Nephron progenitor cell (in vitro differentiated cells): ENCODE measurements at regions not wholly inside any gene's neighbourhood (a gene's known extent, or its start where the extent isn't known, plus 50 kb on each side); places are given as distances from the start of the nearest gene placed in this dataset.

ENCODE experiments used
- DNase-seq: peaks from one replicate; pipeline ENCODE4 v3.0.0; 2021
- H3K27ac Mint-ChIP-seq: 2 replicates; pipeline ENCODE4 v1.8.0; 2021; ENCODE audit warnings: mild to moderate bottlenecking, moderate library complexity, mixed read lengths
- H3K27me3 Mint-ChIP-seq: 2 replicates; pipeline ENCODE4 v1.8.0; 2021; ENCODE audit warnings: mild to moderate bottlenecking, low read depth, mixed read lengths; ENCODE audit not compliant: poor library complexity
- H3K36me3 Mint-ChIP-seq: 2 replicates; pipeline ENCODE4 v1.8.0; 2021; ENCODE audit warnings: low read depth, mixed read lengths
- H3K4me1 Mint-ChIP-seq: 2 replicates; pipeline ENCODE4 v1.8.0; 2021; ENCODE audit warnings: mixed read lengths
- H3K4me3 Mint-ChIP-seq: 2 replicates; pipeline ENCODE4 v1.8.0; 2021; ENCODE audit warnings: mild to moderate bottlenecking, moderate library complexity, mixed read lengths
- H3K9me3 Mint-ChIP-seq: 2 replicates; pipeline ENCODE4 v1.8.0; 2021; ENCODE audit warnings: mild to moderate bottlenecking, moderate library complexity, mixed read lengths
- TF ChIP-seq, protein P1 (sequence below): fragments of 200-600 bp; sonication (generic); IDR thresholded peaks from 2 replicates; pipeline ENCODE4 v1.5.0; 2021; ENCODE audit warnings: antibody characterized with exemption

DNA sequence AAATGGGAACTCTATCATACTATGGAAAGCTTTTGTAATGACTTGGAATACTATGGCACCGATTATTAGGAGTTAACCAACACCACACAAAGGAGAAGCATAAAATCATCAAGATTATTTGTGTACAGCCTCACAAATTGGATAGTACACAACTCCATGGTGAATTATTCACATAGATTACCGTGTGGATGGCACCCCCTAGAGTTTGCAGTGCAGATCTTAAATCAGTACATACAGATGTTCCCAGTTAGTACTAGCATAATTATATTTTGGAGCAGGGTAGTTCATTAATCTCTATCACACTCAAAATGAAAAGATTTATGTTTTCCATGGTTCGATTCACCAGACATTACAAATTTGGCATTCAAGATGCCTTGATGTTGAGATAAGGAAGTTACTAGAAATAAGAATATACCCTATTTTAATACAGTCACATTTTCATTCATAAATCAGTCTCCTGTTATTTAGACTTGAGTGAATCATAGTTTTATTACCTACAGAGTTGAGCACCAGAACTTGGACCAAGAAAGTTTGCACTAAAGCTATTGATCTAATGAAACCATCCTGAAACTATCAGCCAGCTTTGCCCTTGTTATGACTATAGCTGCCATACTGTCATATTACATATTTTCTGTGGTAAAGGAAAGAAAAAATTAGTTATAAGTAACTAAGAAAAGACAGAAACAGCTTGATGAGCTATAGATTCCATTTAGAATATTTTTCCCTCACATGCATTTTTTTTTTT, 531.8 kb downstream of the GLUD2 start:
- H3K9me3 Mint-ChIP-seq, result peaks cover 7% of the 10 kb centered on the region
- no peak overlapping the region for H3K27ac Mint-ChIP-seq
- no peak overlapping the region for H3K4me3 Mint-ChIP-seq
- TF ChIP-seq, protein P1, sequence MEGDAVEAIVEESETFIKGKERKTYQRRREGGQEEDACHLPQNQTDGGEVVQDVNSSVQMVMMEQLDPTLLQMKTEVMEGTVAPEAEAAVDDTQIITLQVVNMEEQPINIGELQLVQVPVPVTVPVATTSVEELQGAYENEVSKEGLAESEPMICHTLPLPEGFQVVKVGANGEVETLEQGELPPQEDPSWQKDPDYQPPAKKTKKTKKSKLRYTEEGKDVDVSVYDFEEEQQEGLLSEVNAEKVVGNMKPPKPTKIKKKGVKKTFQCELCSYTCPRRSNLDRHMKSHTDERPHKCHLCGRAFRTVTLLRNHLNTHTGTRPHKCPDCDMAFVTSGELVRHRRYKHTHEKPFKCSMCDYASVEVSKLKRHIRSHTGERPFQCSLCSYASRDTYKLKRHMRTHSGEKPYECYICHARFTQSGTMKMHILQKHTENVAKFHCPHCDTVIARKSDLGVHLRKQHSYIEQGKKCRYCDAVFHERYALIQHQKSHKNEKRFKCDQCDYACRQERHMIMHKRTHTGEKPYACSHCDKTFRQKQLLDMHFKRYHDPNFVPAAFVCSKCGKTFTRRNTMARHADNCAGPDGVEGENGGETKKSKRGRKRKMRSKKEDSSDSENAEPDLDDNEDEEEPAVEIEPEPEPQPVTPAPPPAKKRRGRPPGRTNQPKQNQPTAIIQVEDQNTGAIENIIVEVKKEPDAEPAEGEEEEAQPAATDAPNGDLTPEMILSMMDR, result no peak
- peak; percentile 12 for DNase-seq
- no peaks in the 10 kb centered on the region for H3K27me3 Mint-ChIP-seq
- H3K4me1 Mint-ChIP-seq, result no peaks in the 10 kb centered on the region
- no peaks in the 10 kb centered on the region for H3K36me3 Mint-ChIP-seq

DNA sequence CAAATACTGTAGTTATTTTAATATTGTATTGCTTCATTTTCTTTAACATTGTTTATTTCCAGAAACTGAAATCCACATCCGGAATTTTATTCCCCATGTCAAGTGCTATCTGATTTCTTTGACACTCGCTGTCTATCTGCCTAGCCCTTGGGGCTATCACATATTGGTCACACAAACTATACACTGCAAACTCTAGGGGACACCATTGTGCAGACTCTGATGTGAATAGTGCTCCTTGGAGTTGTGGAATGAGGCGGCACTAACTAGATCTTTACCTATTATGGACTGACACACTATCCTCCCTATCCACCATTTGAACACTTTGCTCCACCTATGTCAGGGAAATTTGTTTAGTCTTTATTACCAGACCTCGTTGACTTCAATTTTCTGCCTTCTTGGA, 534.5 kb downstream of the GLUD2 start:
- TF ChIP-seq, protein P1, result no peak

DNA sequence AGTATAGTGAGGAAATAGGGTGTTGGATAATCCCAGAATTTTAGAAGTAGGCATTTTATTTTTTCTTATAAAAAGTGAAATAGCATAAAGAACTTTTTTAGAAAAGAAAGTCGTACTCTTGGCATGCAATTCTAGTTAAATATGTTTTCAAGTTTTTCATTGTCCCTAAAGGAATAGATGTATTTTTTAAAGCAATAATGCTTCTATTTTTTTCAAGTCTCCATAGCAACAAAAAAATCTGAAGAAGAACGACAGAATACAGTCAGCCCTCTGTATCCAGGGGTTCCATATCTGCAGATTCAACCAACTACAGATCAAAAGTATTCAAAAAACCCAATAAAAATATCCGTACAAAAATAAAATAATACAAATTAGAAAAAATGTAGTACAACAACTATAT, 538.2 kb downstream of the GLUD2 start:
- Mint-ChIP-seq H3K4me1 (no peaks in the 10 kb centered on the region), H3K4me3 (no peak overlapping the region), H3K27me3 (no peaks in the 10 kb centered on the region), H3K36me3 (no peaks in the 10 kb centered on the region), H3K9me3 (peaks cover 22% of the 10 kb centered on the region), H3K27ac (no peak overlapping the region)
- no peak for DNase-seq
- TF ChIP-seq, protein P1, result no peak

More for the DNA sequence above, 534.5 kb downstream of the GLUD2 start:
- Mint-ChIP-seq H3K4me3 (no peak overlapping the region), H3K27ac (no peak overlapping the region), H3K4me1 (no peaks in the 10 kb centered on the region), H3K27me3 (no peaks in the 10 kb centered on the region), H3K9me3 (peaks cover 7% of the 10 kb centered on the region), H3K36me3 (no peaks in the 10 kb centered on the region)
- no peak for DNase-seq

DNA sequence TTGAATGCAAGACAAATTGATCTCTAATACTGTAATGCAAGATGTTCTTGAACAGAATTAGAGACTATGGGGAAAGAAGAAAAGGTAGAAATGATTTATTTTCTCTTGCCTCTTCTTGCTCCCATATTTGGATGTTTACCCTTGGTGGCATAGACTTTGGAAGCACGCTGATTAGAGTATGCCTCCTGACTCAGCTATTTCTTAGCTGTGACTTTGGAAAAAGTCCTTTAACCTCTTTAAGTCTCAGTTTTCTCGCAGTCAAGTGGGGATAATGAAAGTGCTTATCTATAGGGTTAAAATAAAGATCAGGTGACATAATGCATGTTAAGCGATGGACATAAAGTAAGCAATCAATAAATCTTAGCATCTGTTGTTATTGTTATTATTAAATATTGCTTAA, 545.5 kb downstream of the GLUD2 start:
- no peaks in the 10 kb centered on the region for H3K36me3 Mint-ChIP-seq
- no peak for DNase-seq
- H3K9me3 Mint-ChIP-seq, result peaks cover 24% of the 10 kb centered on the region
- H3K4me1 Mint-ChIP-seq, result no peaks in the 10 kb centered on the region
- H3K27ac Mint-ChIP-seq, result no peak overlapping the region
- H3K4me3 Mint-ChIP-seq, result no peak overlapping the region
- H3K27me3 Mint-ChIP-seq, result no peaks in the 10 kb centered on the region
- TF ChIP-seq, protein P1, result no peak

DNA sequence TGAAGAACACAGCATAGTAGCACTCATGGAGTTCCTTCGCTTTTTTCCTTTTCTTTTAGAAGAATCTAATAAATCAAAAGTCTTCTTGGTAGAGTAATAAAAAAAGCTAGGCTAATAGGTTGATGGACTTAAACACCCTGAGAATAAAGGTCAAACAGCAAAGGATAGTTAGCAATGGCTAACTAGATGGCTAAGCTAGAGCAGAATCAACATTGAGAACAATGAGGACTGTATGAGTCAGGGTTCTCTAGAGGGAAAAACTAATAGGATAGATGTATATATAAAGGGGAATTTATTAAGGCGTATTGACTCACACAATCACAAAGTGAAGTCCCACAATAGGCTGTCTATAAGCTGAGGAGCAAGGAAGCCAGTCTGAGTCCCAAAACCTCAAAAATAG, 550.9 kb downstream of the GLUD2 start:
- H3K27me3 Mint-ChIP-seq, result no peaks in the 10 kb centered on the region
- no peaks in the 10 kb centered on the region for H3K36me3 Mint-ChIP-seq
- H3K4me3 Mint-ChIP-seq, result no peak overlapping the region
- TF ChIP-seq, protein P1, result no peak
- peaks cover 35% of the 10 kb centered on the region for H3K9me3 Mint-ChIP-seq
- H3K27ac Mint-ChIP-seq, result no peak overlapping the region
- no peak for DNase-seq
- H3K4me1 Mint-ChIP-seq, result no peaks in the 10 kb centered on the region

DNA sequence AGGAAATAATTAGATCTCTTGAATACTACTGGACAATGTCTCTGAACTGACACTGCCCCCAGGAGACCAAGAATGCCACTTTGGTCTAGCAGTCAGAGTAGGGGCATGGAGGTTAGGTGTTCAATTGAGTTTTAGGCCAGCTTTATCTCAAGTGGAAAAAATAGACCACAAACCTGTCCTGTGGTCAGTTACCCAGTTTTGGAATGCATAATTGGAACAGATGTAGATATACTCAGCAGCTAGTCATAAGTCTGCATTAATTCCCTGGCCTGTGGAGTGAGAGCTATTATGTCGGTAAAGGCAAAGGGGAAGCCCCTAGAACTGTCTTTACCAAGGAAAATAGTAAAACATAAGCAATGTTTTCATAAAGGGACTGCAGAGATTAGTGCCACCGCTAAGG, 587.7 kb downstream of the GLUD2 start:
- TF ChIP-seq, protein P1, result no peak
- Mint-ChIP-seq H3K9me3 (peaks cover 14% of the 10 kb centered on the region), H3K4me3 (no peak overlapping the region), H3K27me3 (peaks cover 4% of the 10 kb centered on the region), H3K36me3 (no peaks in the 10 kb centered on the region), H3K27ac (no peak overlapping the region), H3K4me1 (no peaks in the 10 kb centered on the region)
- no peak for DNase-seq
